Glomerular visceral epithelial cell (primary cell): ENCODE measurements at regions not wholly inside any gene's neighbourhood (a gene's known extent, or its start where the extent isn't known, plus 50 kb on each side); places are given as distances from the start of the nearest gene placed in this dataset.
"Not testable (repeated sequence)": the region's sequence is repeated elsewhere in the genome, so short reads cannot be mapped to it uniquely, and the experiment has no call there.

Experiments used
- DNase-seq: peaks from one replicate; pipeline ENCODE4 v3.0.0-alpha.2; 2016; ENCODE audit errors: extremely low spot score

- DNase-seq, result no peak
Measured at GRCh38 chr1:29945426-29945825, 709.1 kb downstream of the PTPRU start.

- no peak for DNase-seq
Measured at GRCh38 chr1:29944253-29944905, 708.1 kb downstream of the PTPRU start.

- DNase-seq, result no peak
Measured at GRCh38 chr1:29943034-29943433, 706.7 kb downstream of the PTPRU start.

GRCh38 chr1:29939079-29939478 is 702.8 kb downstream of the PTPRU start:
- DNase-seq, result peak; percentile 50

GRCh38 chr1:29937356-29937755 is 701.0 kb downstream of the PTPRU start:
- no peak for DNase-seq

GRCh38 chr1:29936031-29936544 is 699.8 kb downstream of the PTPRU start:
- no peak for DNase-seq

GRCh38 chr1:29934255-29934772 is 698.0 kb downstream of the PTPRU start:
- DNase-seq, result no peak

GRCh38 chr1:29933067-29933466 is 696.7 kb downstream of the PTPRU start:
- no peak for DNase-seq

GRCh38 chr1:29932626-29933025 is 696.3 kb downstream of the PTPRU start:
- no peak for DNase-seq

- DNase-seq, result no peak
Measured at GRCh38 chr1:29931477-29932175, 695.3 kb downstream of the PTPRU start.

GRCh38 chr1:29925058-29925457 is 688.7 kb downstream of the PTPRU start:
- no peak for DNase-seq

GRCh38 chr1:29924017-29924431 is 687.7 kb downstream of the PTPRU start:
- DNase-seq, result no peak

- no peak for DNase-seq
Measured at GRCh38 chr1:29921741-29922140, 685.4 kb downstream of the PTPRU start.

GRCh38 chr1:29920784-29921183 is 684.5 kb downstream of the PTPRU start:
- no peak for DNase-seq

- DNase-seq, result no peak
Measured at GRCh38 chr1:29920316-29920715, 684.0 kb downstream of the PTPRU start.

GRCh38 chr1:29919041-29919440 is 682.7 kb downstream of the PTPRU start:
- DNase-seq, result not testable (repeated sequence)

GRCh38 chr1:29916656-29917369 is 680.5 kb downstream of the PTPRU start:
- DNase-seq, result no peak

- no peak for DNase-seq
Measured at GRCh38 chr1:29914936-29915335, 678.6 kb downstream of the PTPRU start.

- peak; percentile 41 for DNase-seq
Measured at GRCh38 chr1:29912425-29912824, 676.1 kb downstream of the PTPRU start.

- DNase-seq, result no peak
Measured at GRCh38 chr1:29909962-29910361, 673.6 kb downstream of the PTPRU start.

- no peak for DNase-seq
Measured at GRCh38 chr1:29907596-29907995, 671.3 kb downstream of the PTPRU start.

GRCh38 chr1:29906927-29907326 is 670.6 kb downstream of the PTPRU start:
- DNase-seq, result no peak
